ENCODE measurements at regions not wholly inside any gene's neighbourhood (a gene's known extent, or its start where the extent isn't known, plus 50 kb on each side); places are given as distances from the start of the nearest gene placed in this dataset.

- Mint-ChIP-seq H3K36me3 (ENCODE audit: insufficient read depth in 1 of 3, low read depth in 3 of 3) (peaks cover 0 to 12% (median 8%) of the 10 kb centered on the region in 3 experiments; a peak in 6 of 7 replicates), H3K9me3 (peaks cover 4 to 9% of the 10 kb centered on the region in 2 experiments; a peak in 4 of 5 replicates), H3K27me3 (ENCODE audit: low read depth) (peaks cover 2% of the 10 kb centered on the region; the same call in 1 of the 2 replicates), H3K27ac (peak overlapping the region; percentile 49 to 91 (median 85); a peak in 5 of 7 replicates), H3K4me3 (no peak overlapping the region), H3K4me1 (peaks cover 30% of the 10 kb centered on the region in 2 experiments)
- H3K79me2 ChIP-seq (ENCODE audit: insufficient read depth, low read length), result no peaks in the 10 kb centered on the region
- peak overlapping the region; percentile 53 for H4K91ac ChIP-seq (ENCODE audit: insufficient read length, low read depth, low read length)
- no peak overlapping the region for H3K27ac ChIP-seq (ENCODE audit: insufficient read length, low read depth, low read length)
- H3K4me1 ChIP-seq (ENCODE audit: insufficient read depth, low read length), result peaks cover 3% of the 10 kb centered on the region; the same call in 1 of the 2 replicates
- H2BK12ac ChIP-seq (ENCODE audit: insufficient read length, low read depth, low read length), result no peak overlapping the region
- H3K56ac ChIP-seq (ENCODE audit: insufficient read length, low read depth, low read length), result no peak overlapping the region
- H2AK5ac ChIP-seq (ENCODE audit: insufficient read length, low read length), result no peak overlapping the region
- no peak overlapping the region for H3K4me2 ChIP-seq (ENCODE audit: insufficient read depth, insufficient read length, low read length)
- H3K23ac ChIP-seq (ENCODE audit: insufficient read length, low read depth, low read length), result no peak overlapping the region
- no peak overlapping the region for H3K9ac ChIP-seq (ENCODE audit: extremely low read depth, insufficient read length, low read length)
- no peaks in the 10 kb centered on the region for H3K23me2 ChIP-seq (ENCODE audit: insufficient read length, low read depth, low read length, poor library complexity, severe bottlenecking)
- no peak overlapping the region for H3K4ac ChIP-seq (ENCODE audit: low read depth, low read length)
- H2BK5ac ChIP-seq (ENCODE audit: insufficient read length, low read length), result no peak overlapping the region
- no peak overlapping the region for H3K14ac ChIP-seq (ENCODE audit: insufficient read depth, low read length)
- H3K18ac ChIP-seq (ENCODE audit: insufficient read length, low read depth, low read length), result peak overlapping the region; percentile 63
- H3K27me3 ChIP-seq (ENCODE audit: insufficient read depth, low read length), result no peaks in the 10 kb centered on the region
- no CpG with 5 or more reads among the region's 16 CpGs for WGBS (ENCODE audit: extremely low coverage, insufficient read length, low lambda C conversion rate)
- no peak overlapping the region for H2BK15ac ChIP-seq (ENCODE audit: low read depth, low read length)
- DNase-seq, result no peak
- H2BK120ac ChIP-seq (ENCODE audit: low read depth, low read length, poor library complexity, severe bottlenecking), result no peak overlapping the region
- no peak for TF ChIP-seq CTCF (conservative IDR thresholded peaks at IDR 0.05)
- H3K79me1 ChIP-seq (ENCODE audit: insufficient read depth, low read depth, low read length, poor library complexity, severe bottlenecking), result no peaks in the 10 kb centered on the region
- peaks cover 5% of the 10 kb centered on the region for H3K9me3 ChIP-seq (ENCODE audit: control insufficient read depth, low read depth, low read length)
- H2BK20ac ChIP-seq (ENCODE audit: low read depth, low read length, poor library complexity, severe bottlenecking), result no peak overlapping the region
- no peak overlapping the region for H2AFZ ChIP-seq (ENCODE audit: low read length)
- H4K8ac ChIP-seq (replicated peaks; ENCODE audit: insufficient read length, low read depth, low read length), result no peak overlapping the region
- no peak overlapping the region for H4K5ac ChIP-seq (ENCODE audit: insufficient read length, low read depth, low read length)
- no peaks in the 10 kb centered on the region for H4K20me1 ChIP-seq (ENCODE audit: control insufficient read depth, insufficient read depth, insufficient read length)
- H3T11ph ChIP-seq (ENCODE audit: low read length), result no peak overlapping the region
Observed at GRCh38 chr12:124115976-124116690, 143.1 kb downstream of the ZNF664 start.

Data from H9 (cell line).